ENCODE measurements at regions not wholly inside any gene's neighbourhood (a gene's known extent, or its start where the extent isn't known, plus 50 kb on each side); places are given as distances from the start of the nearest gene placed in this dataset.

- FAIRE-seq (no peak), ATAC-seq (peak in 1 of 2 experiments; percentile 64; a peak in 3 of 6 replicates), DNase-seq (ENCODE audit: low read depth in 1 of 2, low spot score in 1 of 2) (no peak)
- ChIA-PET CTCF (interaction anchor here (0.6 to 3.9 kb wide), 81 partner anchors 10 to 520 kb away, joined by 3 to 79 read pairs (median 5); no protein-coding TSS in a partner anchor), POLR2A (no interaction called here)
- WGBS (ENCODE audit: missing lambda C conversion rate), result 47% methylated on average over 9 of the region's 9 CpGs
- TF ChIP-seq, protein P1, sequence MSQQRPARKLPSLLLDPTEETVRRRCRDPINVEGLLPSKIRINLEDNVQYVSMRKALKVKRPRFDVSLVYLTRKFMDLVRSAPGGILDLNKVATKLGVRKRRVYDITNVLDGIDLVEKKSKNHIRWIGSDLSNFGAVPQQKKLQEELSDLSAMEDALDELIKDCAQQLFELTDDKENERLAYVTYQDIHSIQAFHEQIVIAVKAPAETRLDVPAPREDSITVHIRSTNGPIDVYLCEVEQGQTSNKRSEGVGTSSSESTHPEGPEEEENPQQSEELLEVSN (IDR thresholded peaks at IDR 0.05; ENCODE audit: borderline replicate concordance, low read depth), result no peak
- Histone ChIP-seq H3K4me2 (0 out of 3 replicates have a peak overlapping the region, but pooled peaks have one; percentile 5), H3K9me3 (no peaks in the 10 kb centered on the region), H3K4me1 (peaks cover 9% of the 10 kb centered on the region; the same call in 2 of the 3 replicates), H3K27ac (peak overlapping the region; percentile 54 to 68; a peak in 4 of 6 replicates), H3K4me3 (no peak overlapping the region)
Observed at GRCh38 chr2:238785528-238785860, 62.4 kb upstream of the TWIST2 start.

DNA sequence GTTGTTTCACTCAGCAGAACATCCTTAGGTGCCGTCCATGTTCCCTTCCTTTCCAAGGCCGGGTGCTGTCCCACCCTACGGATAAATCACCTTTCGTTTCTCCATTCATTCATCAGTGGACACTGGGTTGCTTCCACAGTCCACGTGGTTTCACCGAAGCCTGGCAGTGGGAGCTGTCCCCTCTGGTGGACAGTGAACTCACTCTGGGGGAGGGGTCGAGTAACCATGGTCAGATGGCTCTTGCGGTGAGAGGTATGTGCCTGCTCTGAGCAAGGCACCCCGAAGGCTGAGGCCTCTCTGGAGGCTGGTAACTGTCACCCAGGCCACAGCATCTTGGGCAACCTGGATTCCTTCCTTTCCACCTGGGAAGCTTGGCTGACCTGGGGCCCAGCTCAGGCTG lies 61.5 kb upstream of the TWIST2 start:
- no peak for DNase-seq (ENCODE audit: low read depth in 1 of 2, low spot score in 1 of 2)
- Histone ChIP-seq H3K4me2 (no peak overlapping the region), H3K4me1 (peaks cover 9% of the 10 kb centered on the region; the same call in 2 of the 3 replicates), H3K9me3 (no peaks in the 10 kb centered on the region), H3K4me3 (no peak overlapping the region), H3K27ac (0 out of 6 replicates have a peak overlapping the region, but pooled peaks of 1 of the 2 experiments have one; percentile 8)
- WGBS (ENCODE audit: missing lambda C conversion rate), result 92% methylated on average over 6 of the region's 9 CpGs
- no peak for ATAC-seq
- ChIA-PET CTCF (interaction anchor here (0.6 to 3.9 kb wide), 20 partner anchors 8 to 531 kb away, joined by 3 to 79 read pairs (median 6); partner anchors contain the start of gene TWIST2), POLR2A (no interaction called here)
- TF ChIP-seq RNF2 (IDR thresholded peaks at IDR 0.05; ENCODE audit: borderline replicate concordance, low read depth), result no peak
- no peak for TF ChIP-seq JUNB (IDR thresholded peaks at IDR 0.05)
- TF ChIP-seq HDAC2 (IDR thresholded peaks at IDR 0.05), result no peak
- TF ChIP-seq NFE2L2 (conservative IDR thresholded peaks at IDR 0.05; ENCODE audit: low read length), result no peak
- TF ChIP-seq KDM1A (IDR thresholded peaks at IDR 0.05; ENCODE audit: low read depth), result no peak
- TF ChIP-seq HEYL (CRISPR knock-in tag; IDR thresholded peaks at IDR 0.05), result no peak
- no peak for TF ChIP-seq PHF8 (IDR thresholded peaks at IDR 0.05; ENCODE audit: borderline replicate concordance, low read depth)
- TF ChIP-seq TFCP2L1 (CRISPR knock-in tag; IDR thresholded peaks at IDR 0.05), result no peak
- no peak for TF ChIP-seq ZC3H11A (IDR thresholded peaks at IDR 0.05)
- TF ChIP-seq HOXA7 (CRISPR knock-in tag; IDR thresholded peaks at IDR 0.05), result no peak
- no peak for TF ChIP-seq EP300 (IDR thresholded peaks at IDR 0.05)
- TF ChIP-seq, protein P2, sequence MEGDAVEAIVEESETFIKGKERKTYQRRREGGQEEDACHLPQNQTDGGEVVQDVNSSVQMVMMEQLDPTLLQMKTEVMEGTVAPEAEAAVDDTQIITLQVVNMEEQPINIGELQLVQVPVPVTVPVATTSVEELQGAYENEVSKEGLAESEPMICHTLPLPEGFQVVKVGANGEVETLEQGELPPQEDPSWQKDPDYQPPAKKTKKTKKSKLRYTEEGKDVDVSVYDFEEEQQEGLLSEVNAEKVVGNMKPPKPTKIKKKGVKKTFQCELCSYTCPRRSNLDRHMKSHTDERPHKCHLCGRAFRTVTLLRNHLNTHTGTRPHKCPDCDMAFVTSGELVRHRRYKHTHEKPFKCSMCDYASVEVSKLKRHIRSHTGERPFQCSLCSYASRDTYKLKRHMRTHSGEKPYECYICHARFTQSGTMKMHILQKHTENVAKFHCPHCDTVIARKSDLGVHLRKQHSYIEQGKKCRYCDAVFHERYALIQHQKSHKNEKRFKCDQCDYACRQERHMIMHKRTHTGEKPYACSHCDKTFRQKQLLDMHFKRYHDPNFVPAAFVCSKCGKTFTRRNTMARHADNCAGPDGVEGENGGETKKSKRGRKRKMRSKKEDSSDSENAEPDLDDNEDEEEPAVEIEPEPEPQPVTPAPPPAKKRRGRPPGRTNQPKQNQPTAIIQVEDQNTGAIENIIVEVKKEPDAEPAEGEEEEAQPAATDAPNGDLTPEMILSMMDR (IDR thresholded peaks at IDR 0.05), result no peak
- TF ChIP-seq, protein P3, sequence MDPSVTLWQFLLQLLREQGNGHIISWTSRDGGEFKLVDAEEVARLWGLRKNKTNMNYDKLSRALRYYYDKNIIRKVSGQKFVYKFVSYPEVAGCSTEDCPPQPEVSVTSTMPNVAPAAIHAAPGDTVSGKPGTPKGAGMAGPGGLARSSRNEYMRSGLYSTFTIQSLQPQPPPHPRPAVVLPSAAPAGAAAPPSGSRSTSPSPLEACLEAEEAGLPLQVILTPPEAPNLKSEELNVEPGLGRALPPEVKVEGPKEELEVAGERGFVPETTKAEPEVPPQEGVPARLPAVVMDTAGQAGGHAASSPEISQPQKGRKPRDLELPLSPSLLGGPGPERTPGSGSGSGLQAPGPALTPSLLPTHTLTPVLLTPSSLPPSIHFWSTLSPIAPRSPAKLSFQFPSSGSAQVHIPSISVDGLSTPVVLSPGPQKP (IDR thresholded peaks at IDR 0.05; ENCODE audit: low read depth, low read length), result no peak
- TF ChIP-seq, protein P1 (IDR thresholded peaks at IDR 0.05; ENCODE audit: borderline replicate concordance, low read depth), result no peak
- no peak for TF ChIP-seq RFX5 (IDR thresholded peaks at IDR 0.05)
- TF ChIP-seq ZNF302 (CRISPR knock-in tag; IDR thresholded peaks at IDR 0.05), result no peak
- TF ChIP-seq FOSB (CRISPR knock-in tag; IDR thresholded peaks at IDR 0.05), result no peak
- no peak for FAIRE-seq

DNA sequence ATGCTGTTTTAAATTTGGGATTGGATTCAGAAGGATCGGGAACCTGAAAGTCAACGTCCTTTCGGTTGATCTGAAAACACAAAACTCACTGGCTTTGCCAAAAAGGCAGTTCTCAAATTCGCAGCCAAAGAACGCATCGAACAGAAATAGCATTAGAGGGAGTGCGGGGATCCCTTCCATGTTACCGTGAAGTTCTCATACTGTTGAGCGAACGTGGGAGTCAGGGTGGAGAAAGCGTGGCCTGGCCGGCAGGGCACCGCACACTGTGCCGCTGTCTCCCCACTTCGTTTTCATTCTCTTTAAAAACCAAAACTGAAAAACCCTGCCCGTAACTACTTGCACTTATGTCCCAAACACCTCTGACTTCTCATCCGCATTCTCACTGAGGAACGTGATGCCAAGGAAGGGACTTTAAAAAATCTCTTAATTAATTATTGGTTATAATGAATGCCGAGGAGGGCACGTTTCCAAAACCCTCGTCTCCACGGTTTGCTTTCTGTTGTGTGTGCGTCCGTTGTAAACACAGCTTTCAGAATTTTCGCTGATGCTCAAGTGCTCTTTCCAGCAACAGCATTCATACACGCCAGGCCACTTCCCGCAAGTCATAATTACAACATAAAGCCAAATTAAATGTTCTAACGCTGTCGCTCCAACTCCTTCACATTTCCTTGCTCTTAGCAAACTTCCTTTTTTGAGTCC lies 60.9 kb upstream of the TWIST2 start:
- TF ChIP-seq CHD2 (IDR thresholded peaks at IDR 0.05; ENCODE audit: low read length, partially characterized antibody) (no peak), REST (IDR thresholded peaks at IDR 0.05) (no peak), RNF2 (IDR thresholded peaks at IDR 0.05; ENCODE audit: borderline replicate concordance, low read depth) (no peak), MAFK (IDR thresholded peaks at IDR 0.05; ENCODE audit: partially characterized antibody) (no peak), FOSL2 (IDR thresholded peaks at IDR 0.05) (no peak), FOSL2 (CRISPR knock-in tag; IDR thresholded peaks at IDR 0.05) (no peak)
- ChIA-PET CTCF (interaction anchor here (0.6 to 3.9 kb wide), 12 partner anchors 9 to 535 kb away, joined by 3 to 79 read pairs (median 3); no protein-coding TSS in a partner anchor), POLR2A (no interaction called here)
- DNase-seq (ENCODE audit: low read depth in 1 of 2, low spot score in 1 of 2) (no peak), FAIRE-seq (no peak), ATAC-seq (no peak)
- Histone ChIP-seq H3K4me2 (no peak overlapping the region), H3K4me1 (peaks cover 9% of the 10 kb centered on the region; the same call in 2 of the 3 replicates), H3K9me3 (no peaks in the 10 kb centered on the region), H3K4me3 (no peak overlapping the region), H3K27ac (no peak overlapping the region)
- 89% methylated on average over 29 of the region's 29 CpGs for WGBS (ENCODE audit: missing lambda C conversion rate)

All from A549 (cell line).